ENCODE measurements at regions not wholly inside any gene's neighbourhood (a gene's known extent, or its start where the extent isn't known, plus 50 kb on each side); places are given as distances from the start of the nearest gene placed in this dataset.
"Not testable (repeated sequence)": the region's sequence is repeated elsewhere in the genome, so short reads cannot be mapped to it uniquely, and the experiment has no call there.

- Histone ChIP-seq H3K36me3 (ENCODE audit: insufficient read depth, low read length) (no peaks in the 10 kb centered on the region), H3K9ac (ENCODE audit: low read length) (no peak overlapping the region), H3K9me3 (ENCODE audit: low read length) (peaks cover 13% of the 10 kb centered on the region), H3K4me1 (ENCODE audit: insufficient read depth, low read length) (peaks cover 13% of the 10 kb centered on the region), H3K27ac (ENCODE audit: low read depth, low read length) (no peak overlapping the region), H3K4me3 (ENCODE audit: low read depth in 1 of 2, low read length in 2 of 2) (no peak overlapping the region), H3K27me3 (ENCODE audit: control insufficient read depth in 1 of 2, insufficient read depth in 2 of 2, low read length in 2 of 2) (no peaks in the 10 kb centered on the region)
Observed at GRCh38 chr3:194880940-194881925, 195.6 kb downstream of the FAM43A start.

- Histone ChIP-seq H3K9ac (ENCODE audit: low read length) (no peak overlapping the region), H3K4me3 (ENCODE audit: low read depth in 1 of 2, low read length in 2 of 2) (no peak overlapping the region), H3K4me1 (ENCODE audit: insufficient read depth, low read length) (peaks cover 11% of the 10 kb centered on the region), H3K27ac (ENCODE audit: low read depth, low read length) (no peak overlapping the region), H3K27me3 (ENCODE audit: control insufficient read depth in 1 of 2, insufficient read depth in 2 of 2, low read length in 2 of 2) (no peaks in the 10 kb centered on the region), H3K36me3 (ENCODE audit: insufficient read depth, low read length) (no peaks in the 10 kb centered on the region), H3K9me3 (ENCODE audit: low read length) (peaks cover 13% of the 10 kb centered on the region)
Observed at GRCh38 chr3:194884649-194885315, 199.1 kb downstream of the FAM43A start.

DNA sequence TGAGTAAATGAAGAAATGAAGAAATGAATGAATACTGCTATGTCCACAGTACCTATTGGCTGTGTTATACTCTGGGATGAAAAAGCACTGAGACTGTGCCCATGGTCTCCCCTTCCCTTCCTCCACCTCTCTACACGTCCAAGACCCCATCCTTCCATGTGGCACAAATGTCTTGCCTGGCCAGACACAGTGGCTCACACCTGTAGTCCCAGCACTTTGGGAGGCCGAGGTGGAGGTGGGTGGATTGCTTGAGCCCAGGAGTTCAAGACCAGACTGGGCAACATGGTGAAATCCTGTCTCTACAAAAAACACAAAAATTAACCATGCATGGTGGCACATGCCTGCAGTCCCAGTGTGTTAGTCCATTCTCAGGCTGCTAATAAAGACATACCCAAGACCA, 200.1 kb downstream of the FAM43A start:
- H3K4me3 ChIP-seq (ENCODE audit: low read depth in 1 of 2, low read length in 2 of 2), result no peak overlapping the region
- H3K9ac ChIP-seq (ENCODE audit: low read length), result no peak overlapping the region
- H3K27ac ChIP-seq (ENCODE audit: low read depth, low read length), result no peak overlapping the region

DNA sequence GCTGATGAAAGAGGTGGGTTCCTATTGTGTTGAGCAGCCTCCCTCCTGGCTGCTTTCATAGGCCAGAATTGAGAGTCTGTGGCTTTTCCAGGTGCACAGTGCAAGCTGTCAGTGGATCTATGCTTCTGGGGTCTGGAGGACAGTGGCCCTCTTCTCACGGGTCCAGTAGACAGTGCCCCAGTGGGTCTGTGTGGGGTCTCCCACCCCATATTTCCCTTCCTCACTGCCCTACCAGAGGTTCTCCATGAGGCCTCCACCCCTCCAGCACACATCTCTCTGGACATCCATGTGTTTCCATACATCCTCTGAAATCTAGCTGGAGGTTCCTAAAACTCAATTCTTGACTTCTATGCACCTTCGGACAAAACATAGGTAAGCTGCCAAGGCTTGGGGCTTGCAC, 201.2 kb downstream of the FAM43A start:
- Histone ChIP-seq H3K4me3 (ENCODE audit: low read depth in 1 of 2, low read length in 2 of 2) (no peak overlapping the region), H3K36me3 (ENCODE audit: insufficient read depth, low read length) (no peaks in the 10 kb centered on the region), H3K27ac (ENCODE audit: low read depth, low read length) (no peak overlapping the region), H3K27me3 (ENCODE audit: control insufficient read depth in 1 of 2, insufficient read depth in 2 of 2, low read length in 2 of 2) (no peaks in the 10 kb centered on the region), H3K9ac (ENCODE audit: low read length) (no peak overlapping the region), H3K4me1 (ENCODE audit: insufficient read depth, low read length) (no peaks in the 10 kb centered on the region), H3K9me3 (ENCODE audit: low read length) (peaks cover 13% of the 10 kb centered on the region)

More for the DNA sequence above, 200.1 kb downstream of the FAM43A start:
- Histone ChIP-seq H3K4me1 (ENCODE audit: insufficient read depth, low read length) (peaks cover 1% of the 10 kb centered on the region), H3K27me3 (ENCODE audit: control insufficient read depth in 1 of 2, insufficient read depth in 2 of 2, low read length in 2 of 2) (no peaks in the 10 kb centered on the region), H3K9me3 (ENCODE audit: low read length) (peaks cover 13% of the 10 kb centered on the region), H3K36me3 (ENCODE audit: insufficient read depth, low read length) (no peaks in the 10 kb centered on the region)

GRCh38 chr3:194888062-194888461, 202.4 kb downstream of the FAM43A start:
- H3K4me3 ChIP-seq (ENCODE audit: low read depth in 1 of 2, low read length in 2 of 2); H3K36me3 ChIP-seq (ENCODE audit: insufficient read depth, low read length); H3K9ac ChIP-seq (ENCODE audit: low read length); H3K27ac ChIP-seq (ENCODE audit: low read depth, low read length); H3K4me1 ChIP-seq (ENCODE audit: insufficient read depth, low read length); H3K27me3 ChIP-seq (ENCODE audit: control insufficient read depth in 1 of 2, insufficient read depth in 2 of 2, low read length in 2 of 2): not testable (repeated sequence)
- H3K9me3 ChIP-seq (ENCODE audit: low read length), result peaks cover 13% of the 10 kb centered on the region

- H3K4me3 ChIP-seq (ENCODE audit: low read depth in 1 of 2, low read length in 2 of 2), result no peak overlapping the region
- no peaks in the 10 kb centered on the region for H3K27me3 ChIP-seq (ENCODE audit: control insufficient read depth in 1 of 2, insufficient read depth in 2 of 2, low read length in 2 of 2)
- H3K27ac ChIP-seq (ENCODE audit: low read depth, low read length), result no peak overlapping the region
- no peak overlapping the region for H3K9ac ChIP-seq (ENCODE audit: low read length)
- no peaks in the 10 kb centered on the region for H3K4me1 ChIP-seq (ENCODE audit: insufficient read depth, low read length)
- H3K9me3 ChIP-seq (ENCODE audit: low read length), result peaks cover 9% of the 10 kb centered on the region
- H3K36me3 ChIP-seq (ENCODE audit: insufficient read depth, low read length), result no peaks in the 10 kb centered on the region
Observed at GRCh38 chr3:194888916-194889315, 203.2 kb downstream of the FAM43A start.

GRCh38 chr3:194890091-194890490, 204.4 kb downstream of the FAM43A start:
- no peak overlapping the region for H3K9ac ChIP-seq (ENCODE audit: low read length)
- no peaks in the 10 kb centered on the region for H3K9me3 ChIP-seq (ENCODE audit: low read length)
- no peaks in the 10 kb centered on the region for H3K36me3 ChIP-seq (ENCODE audit: insufficient read depth, low read length)
- H3K27me3 ChIP-seq (ENCODE audit: control insufficient read depth in 1 of 2, insufficient read depth in 2 of 2, low read length in 2 of 2), result no peaks in the 10 kb centered on the region
- H3K4me1 ChIP-seq (ENCODE audit: insufficient read depth, low read length), result no peaks in the 10 kb centered on the region
- no peak overlapping the region for H3K4me3 ChIP-seq (ENCODE audit: low read depth in 1 of 2, low read length in 2 of 2)
- H3K27ac ChIP-seq (ENCODE audit: low read depth, low read length), result no peak overlapping the region

DNA sequence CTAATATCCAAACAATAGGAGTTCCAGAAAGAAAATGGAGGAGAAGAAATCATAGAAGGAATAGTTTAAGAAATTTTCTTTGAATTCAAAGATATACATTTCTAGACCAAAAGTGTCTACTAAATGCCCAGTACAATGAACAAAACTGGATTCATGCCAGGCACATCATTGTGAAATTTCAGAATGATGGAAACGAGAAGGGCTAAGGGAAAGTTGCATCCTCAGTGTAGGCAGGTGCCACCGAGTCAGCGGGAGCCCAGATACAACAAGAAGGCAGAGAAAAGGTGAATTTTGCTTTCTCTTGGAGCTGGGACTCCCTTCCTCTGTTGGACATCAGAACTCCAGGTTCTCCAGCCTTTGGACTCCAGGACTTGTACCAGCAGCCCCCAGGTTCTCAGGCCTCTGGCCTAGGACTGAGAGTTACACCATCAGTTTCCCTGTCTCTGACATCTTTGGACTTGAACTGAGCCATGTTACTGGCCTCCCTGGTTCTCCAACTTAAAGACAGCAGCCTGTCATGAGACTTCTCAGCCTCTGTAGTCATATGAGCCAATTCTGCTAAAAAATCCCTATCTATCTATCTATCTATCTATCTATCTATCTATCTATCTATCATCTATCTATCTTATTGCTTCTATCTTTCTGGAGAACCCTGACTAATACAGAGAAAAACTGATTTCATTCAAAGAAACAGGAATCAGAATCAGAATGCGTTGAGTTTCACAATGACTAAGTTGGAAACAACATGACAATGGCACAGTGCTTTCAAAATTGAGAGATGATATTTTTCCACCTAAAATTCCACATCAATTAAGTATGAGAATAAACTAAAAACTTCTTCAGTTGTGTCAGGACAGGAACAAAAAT, 207.7 kb downstream of the FAM43A start:
- Histone ChIP-seq H3K4me1 (ENCODE audit: insufficient read depth, low read length) (no peaks in the 10 kb centered on the region), H3K27me3 (ENCODE audit: control insufficient read depth in 1 of 2, insufficient read depth in 2 of 2, low read length in 2 of 2) (no peaks in the 10 kb centered on the region), H3K9me3 (ENCODE audit: low read length) (no peaks in the 10 kb centered on the region), H3K27ac (ENCODE audit: low read depth, low read length) (no peak overlapping the region), H3K36me3 (ENCODE audit: insufficient read depth, low read length) (no peaks in the 10 kb centered on the region), H3K9ac (ENCODE audit: low read length) (no peak overlapping the region), H3K4me3 (ENCODE audit: low read depth in 1 of 2, low read length in 2 of 2) (no peak overlapping the region)

DNA sequence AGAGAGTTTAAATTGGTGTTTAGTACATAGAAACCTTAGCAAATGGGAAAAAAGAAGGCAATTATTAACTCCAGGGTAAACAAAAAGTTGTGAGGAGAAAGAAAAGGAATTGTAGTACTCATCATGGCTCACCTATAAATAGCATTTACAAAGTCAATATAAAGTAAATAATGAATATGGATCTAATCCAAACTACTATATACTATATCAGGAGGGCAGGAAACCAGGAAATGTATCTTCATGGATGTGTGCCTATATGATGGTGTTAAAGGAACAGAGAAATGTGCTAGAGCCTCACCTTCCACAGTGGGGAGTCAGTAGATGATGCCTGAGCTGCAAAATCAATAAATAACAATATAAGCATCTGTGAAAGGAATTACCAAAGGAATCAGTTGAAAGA, 208.9 kb downstream of the FAM43A start:
- no peak overlapping the region for H3K9ac ChIP-seq (ENCODE audit: low read length)
- H3K9me3 ChIP-seq (ENCODE audit: low read length), result no peaks in the 10 kb centered on the region
- no peaks in the 10 kb centered on the region for H3K36me3 ChIP-seq (ENCODE audit: insufficient read depth, low read length)
- no peaks in the 10 kb centered on the region for H3K27me3 ChIP-seq (ENCODE audit: control insufficient read depth in 1 of 2, insufficient read depth in 2 of 2, low read length in 2 of 2)
- no peak overlapping the region for H3K27ac ChIP-seq (ENCODE audit: low read depth, low read length)
- no peaks in the 10 kb centered on the region for H3K4me1 ChIP-seq (ENCODE audit: insufficient read depth, low read length)
- H3K4me3 ChIP-seq (ENCODE audit: low read depth in 1 of 2, low read length in 2 of 2), result no peak overlapping the region

GRCh38 chr3:194900854-194901522, 215.3 kb downstream of the FAM43A start:
- Histone ChIP-seq H3K9ac (ENCODE audit: low read length) (no peak overlapping the region), H3K27me3 (ENCODE audit: control insufficient read depth in 1 of 2, insufficient read depth in 2 of 2, low read length in 2 of 2) (no peaks in the 10 kb centered on the region), H3K9me3 (ENCODE audit: low read length) (no peaks in the 10 kb centered on the region)

DNA sequence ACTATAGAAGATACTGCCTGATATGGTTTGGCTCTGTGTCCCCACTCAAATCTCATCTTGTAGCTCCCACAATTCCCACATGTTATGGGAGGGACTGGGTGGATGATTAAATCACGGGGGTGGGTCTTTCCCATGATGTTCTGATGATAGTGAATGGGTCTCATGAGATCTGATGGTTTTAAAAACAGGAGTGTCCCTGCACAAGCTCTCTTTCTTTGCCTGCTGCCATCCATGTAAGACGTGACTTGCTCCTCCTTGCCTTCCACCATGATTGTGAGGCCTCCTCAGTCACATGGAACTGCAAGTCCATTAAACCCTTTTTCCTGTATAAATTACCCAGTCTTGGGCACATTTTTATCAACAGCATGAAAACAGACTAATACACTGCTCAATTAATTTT, 217.8 kb downstream of the FAM43A start:
- H3K9me3 ChIP-seq (ENCODE audit: low read length), result not testable (repeated sequence)

More at GRCh38 chr3:194900854-194901522, 215.3 kb downstream of the FAM43A start:
- Histone ChIP-seq H3K36me3 (ENCODE audit: insufficient read depth, low read length) (no peaks in the 10 kb centered on the region), H3K4me1 (ENCODE audit: insufficient read depth, low read length) (no peaks in the 10 kb centered on the region), H3K4me3 (ENCODE audit: low read depth in 1 of 2, low read length in 2 of 2) (no peak overlapping the region), H3K27ac (ENCODE audit: low read depth, low read length) (no peak overlapping the region)

More for the DNA sequence above, 217.8 kb downstream of the FAM43A start:
- not testable (repeated sequence) for H3K9ac ChIP-seq (ENCODE audit: low read length); H3K27me3 ChIP-seq (ENCODE audit: control insufficient read depth in 1 of 2, insufficient read depth in 2 of 2, low read length in 2 of 2); H3K4me1 ChIP-seq (ENCODE audit: insufficient read depth, low read length); H3K36me3 ChIP-seq (ENCODE audit: insufficient read depth, low read length); H3K27ac ChIP-seq (ENCODE audit: low read depth, low read length); H3K4me3 ChIP-seq (ENCODE audit: low read depth in 1 of 2, low read length in 2 of 2)

All from muscle layer of colon (tissue), 2 donors.